RPMI7951 (cell line): ENCODE measurements at regions not wholly inside any gene's neighbourhood (a gene's known extent, or its start where the extent isn't known, plus 50 kb on each side); places are given as distances from the start of the nearest gene placed in this dataset.
A peak's percentile ranks its signal among the peaks of the same experiment; 100 is the strongest.
"Not testable (repeated sequence)": the region's sequence is repeated elsewhere in the genome, so short reads cannot be mapped to it uniquely, and the experiment has no call there.

Experiments
- DNase-seq: peaks from one replicate; pipeline ENCODE4 v3.0.0-alpha.2; 2012; ENCODE audit warnings: low read depth

DNA sequence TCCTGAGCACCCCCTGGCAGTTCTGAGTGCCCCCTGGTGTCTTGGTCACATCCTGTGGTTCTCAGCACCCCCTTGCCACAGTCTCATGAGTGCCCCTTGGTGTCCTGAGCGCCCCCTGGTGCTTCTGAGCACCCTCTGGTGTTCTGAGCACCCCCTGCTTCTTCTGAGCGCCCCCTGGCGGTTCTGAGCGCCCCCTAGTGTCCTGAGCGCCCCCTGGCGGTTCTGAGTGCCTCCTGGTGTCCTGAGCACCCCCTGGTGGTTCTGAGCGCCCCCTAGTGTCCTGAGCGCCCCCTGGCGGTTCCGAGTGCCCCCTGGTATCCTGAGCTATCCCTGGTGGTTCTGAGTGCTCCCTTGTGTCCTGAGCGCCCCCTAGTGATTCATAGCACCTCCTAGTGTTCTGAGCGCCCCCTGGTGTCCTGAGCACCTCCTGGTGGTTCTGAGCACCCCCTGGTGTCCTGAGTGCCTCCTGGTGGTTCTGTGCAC lies 473.7 kb downstream of the TMEM121 start:
- DNase-seq, result not testable (repeated sequence)

DNA sequence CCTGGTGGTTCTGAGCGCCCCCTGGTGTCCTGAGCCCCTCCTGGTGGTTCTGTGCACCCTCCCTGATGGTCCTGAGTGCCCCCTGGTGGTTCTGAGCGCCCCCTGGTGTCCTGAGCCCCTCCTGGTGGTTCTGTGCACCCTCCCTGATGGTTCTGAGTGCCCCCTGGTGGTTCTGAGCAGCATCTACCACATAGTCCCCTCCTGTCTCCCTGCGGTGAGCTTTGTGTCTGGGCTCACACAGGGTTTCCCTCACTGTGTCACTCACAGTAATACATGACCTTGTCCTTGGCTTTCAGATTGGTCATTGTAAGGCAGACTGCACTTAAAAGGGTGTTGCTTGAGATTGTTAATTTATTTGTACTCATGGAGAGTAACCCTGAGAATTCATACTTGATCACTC lies 474.9 kb downstream of the TMEM121 start:
- not testable (repeated sequence) for DNase-seq

DNA sequence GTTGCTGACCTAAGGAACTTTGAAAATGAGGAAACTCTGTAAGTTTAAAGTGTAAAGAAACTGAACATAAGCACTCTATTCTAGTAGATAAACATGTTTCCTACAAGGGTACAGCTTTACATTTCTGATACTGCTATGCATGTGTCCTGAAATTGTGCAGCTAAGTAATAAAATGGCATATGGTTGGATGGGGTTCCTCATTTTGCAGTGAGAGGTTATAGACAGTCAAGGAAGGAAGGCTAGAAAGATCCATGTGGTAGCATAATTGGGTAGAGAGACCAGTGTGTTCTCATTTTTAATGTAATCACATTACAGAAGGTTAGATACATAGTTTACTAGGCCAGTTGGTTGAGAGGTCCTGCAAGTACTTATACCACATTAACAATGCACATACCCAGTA lies 477.0 kb downstream of the TMEM121 start:
- no peak for DNase-seq

DNA sequence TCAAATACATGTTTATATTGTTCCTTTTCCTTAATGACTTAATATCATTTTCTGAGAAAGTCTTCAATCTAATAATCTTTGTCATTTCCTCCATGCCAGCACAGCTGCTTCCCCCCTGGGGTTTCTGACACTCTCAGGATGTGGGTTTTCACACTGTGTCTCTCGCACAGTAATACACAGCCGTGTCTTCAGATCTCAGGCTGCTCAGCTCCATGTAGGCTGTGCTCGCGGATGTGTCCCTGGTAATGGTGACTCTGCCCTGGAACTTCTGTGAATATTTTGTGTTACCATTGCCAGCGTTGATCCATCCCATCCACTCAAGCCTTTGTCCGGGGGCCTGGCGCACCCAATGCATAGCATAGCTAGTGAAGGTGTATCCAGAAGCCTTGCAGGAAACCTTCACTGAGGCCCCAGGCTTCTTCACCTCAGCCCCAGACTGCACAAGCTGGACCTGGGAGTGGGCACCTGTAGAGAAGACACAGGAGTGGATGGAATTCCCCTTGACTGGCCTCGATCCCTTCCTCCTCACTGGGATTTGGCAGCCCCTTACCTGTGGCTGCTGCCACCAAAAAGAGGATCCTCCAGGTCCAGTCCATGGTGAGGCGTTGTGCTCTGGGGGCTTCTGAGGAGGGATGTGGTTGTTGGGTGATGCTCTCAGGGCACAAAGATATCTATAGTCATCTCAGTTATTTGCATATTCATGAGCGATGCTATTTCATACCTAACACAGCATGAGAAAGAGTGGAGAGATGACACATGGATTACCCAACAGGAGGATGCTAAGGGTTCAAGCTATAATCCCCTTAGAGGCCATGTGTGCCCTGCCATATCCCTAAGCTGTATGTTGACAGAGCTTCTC lies 478.8 kb downstream of the TMEM121 start:
- not testable (repeated sequence) for DNase-seq

DNA sequence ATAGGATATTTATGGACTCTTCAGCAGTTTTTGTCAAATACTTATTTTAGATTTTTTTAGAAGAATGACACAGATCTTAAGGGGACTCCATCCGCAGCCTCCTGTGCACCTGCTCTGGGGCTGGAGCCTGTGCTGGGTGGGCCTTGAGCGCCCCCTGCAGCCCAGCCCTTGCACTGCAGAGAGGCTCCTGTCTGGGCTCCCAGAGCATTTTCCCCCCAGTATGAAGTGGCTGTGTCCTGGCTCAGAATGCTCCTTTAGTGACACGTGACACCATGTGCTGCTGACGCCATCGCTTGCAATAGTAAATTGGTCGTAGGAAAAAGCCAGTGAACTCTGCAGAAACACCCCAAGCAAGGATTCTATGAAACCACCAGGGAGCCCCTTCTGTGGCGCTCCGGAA lies 479.7 kb downstream of the TMEM121 start:
- not testable (repeated sequence) for DNase-seq

DNA sequence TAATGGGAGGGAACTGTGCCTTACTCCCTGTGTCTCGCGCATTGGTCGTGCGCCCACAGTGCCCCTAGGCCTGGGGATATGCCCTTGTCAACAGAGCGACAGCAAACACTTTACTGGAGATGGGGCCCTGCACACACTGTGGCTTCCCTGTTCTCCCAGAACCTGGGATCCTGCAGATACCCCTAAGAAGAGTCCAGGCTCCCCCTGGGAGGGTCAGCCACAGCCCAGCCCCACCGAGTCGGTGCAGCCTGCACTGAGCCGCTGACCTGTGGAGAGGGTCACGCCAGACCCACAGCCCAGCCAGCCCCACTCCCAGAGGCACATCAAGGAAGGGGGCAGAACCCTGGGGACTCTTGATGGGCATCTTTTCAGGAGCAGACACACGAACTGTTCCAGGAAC lies 480.3 kb downstream of the TMEM121 start:
- DNase-seq, result not testable (repeated sequence)

DNA sequence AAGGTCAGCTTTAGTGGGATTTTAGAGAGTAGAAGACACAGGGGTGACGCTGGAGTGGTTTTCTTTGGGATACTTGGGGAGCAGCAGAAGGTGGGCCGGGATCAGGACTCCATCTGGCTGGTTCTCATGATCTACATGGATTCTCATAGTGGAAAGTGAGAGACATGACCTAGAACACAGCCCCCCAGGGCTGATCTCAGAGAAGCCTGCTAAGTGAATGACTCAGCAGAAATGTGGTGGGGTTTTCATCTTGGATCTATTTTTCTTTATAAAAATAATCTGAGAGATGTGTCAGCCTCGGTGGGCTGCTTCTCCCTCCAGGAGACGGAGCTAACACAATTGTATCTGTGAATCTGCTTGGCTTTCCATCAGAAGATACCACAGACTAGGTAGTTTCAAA lies 484.4 kb downstream of the TMEM121 start:
- no peak for DNase-seq

DNA sequence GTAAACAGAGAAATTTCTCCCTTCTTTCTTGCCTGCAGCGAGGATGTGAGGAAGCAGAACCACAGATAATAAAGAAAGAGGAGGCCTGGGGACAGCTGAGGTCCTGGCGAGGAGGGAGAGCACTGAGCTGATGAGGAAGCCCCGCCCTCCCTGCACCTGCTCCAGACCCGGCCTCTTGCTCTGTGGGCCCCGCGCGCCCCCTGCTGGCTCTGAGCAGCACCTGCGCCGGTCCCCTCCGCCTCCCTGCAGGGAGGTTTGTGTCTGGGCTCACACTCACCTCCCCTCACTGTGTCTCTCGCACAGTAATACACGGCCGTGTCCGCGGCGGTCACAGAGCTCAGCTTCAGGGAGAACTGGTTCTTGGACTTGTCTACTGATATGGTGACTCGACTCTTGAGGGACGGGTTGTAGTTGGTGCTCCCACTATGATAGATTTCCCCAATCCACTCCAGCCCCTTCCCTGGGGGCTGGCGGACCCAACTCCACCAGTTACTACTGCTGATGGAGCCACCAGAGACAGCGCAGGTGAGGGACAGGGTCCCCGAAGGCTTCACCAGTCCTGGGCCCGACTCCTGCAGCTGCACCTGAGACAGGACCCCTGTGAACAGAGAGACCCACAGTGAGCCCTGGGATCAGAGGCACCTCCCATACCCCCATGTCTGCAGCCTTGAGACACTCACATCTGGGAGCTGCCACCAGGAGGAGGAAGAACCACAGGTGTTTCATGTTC lies 485.4 kb downstream of the TMEM121 start:
- not testable (repeated sequence) for DNase-seq

DNA sequence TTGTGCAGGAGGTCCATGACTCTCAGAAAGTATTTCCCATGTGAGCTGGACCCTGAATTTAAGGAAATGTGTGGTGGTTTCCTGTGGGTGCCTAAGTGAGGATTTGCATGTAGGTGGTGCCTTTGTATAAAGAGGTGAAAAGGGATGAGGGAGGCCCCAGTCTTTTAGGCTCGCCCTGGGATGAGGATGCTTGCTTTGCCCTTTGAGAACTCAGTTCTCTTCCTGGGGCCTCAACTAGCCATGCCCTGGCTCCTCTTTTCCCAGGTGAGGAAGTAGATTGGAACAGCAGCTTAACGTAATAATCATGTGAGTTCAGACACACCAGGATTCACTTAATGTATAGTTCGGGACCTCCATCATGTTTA lies 486.0 kb downstream of the TMEM121 start:
- DNase-seq, result not testable (repeated sequence)

DNA sequence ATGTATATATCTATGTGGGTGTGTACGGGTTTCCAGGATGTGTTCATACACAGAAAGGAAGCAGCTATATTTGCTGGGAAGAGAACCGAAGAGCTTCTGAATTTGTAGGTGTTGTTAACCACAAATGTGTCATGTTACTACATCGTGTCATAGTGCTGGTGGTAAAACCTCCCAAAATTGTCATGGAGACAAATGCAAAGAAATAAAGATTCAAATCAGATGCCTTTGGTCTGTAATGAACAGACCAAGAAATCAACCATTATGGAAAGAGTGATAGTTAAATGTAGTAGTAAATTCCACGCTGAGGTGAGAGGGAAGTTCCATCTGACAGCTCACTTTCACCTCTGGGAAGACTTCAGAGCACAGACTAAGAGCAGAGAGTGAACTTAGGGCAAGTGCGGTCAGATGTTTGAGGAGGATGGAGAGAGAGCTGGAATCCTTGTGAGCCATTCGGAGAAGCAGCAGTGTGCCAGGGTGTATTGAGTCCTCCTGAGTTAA lies 487.5 kb downstream of the TMEM121 start:
- no peak for DNase-seq

DNA sequence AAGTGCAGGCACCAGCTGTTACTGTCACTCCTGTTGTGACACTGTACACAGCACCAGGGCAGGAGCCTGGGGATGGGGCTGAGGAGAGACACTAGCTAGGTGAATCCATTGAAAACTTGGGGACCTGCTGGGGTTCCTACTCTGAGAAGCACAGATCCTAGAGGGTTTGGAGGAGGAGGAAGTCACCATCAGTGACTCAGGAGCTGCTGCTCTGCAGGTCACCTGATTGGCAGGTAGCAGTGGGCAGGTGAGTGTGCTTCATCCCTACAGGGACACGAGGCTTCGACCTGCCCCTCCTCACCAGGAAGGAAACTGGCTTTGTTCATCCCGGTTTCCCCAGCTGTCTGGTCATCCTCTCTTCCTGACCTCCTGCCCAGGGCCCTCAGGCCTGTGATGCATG lies 491.6 kb downstream of the TMEM121 start:
- DNase-seq, result not testable (repeated sequence)

DNA sequence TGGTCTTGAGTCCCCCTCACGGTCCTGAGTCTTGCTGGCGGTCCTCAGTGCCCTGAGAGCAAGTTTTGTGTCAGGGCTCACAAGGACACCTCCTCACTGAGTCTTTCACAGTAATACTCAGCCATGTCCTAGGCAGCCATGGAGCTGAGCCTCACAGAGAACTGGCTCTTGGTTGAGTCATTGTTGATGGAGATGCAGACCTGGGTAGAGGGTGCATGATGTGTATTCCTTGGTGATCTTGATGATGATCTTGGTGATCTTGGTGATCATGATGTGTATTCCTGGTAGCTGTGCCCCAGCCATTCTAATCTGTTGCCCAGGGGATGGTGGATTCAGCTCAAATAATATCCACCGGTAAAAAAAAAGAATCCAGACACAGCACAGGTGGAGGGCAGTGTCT lies 495.4 kb downstream of the TMEM121 start:
- DNase-seq, result no peak

DNA sequence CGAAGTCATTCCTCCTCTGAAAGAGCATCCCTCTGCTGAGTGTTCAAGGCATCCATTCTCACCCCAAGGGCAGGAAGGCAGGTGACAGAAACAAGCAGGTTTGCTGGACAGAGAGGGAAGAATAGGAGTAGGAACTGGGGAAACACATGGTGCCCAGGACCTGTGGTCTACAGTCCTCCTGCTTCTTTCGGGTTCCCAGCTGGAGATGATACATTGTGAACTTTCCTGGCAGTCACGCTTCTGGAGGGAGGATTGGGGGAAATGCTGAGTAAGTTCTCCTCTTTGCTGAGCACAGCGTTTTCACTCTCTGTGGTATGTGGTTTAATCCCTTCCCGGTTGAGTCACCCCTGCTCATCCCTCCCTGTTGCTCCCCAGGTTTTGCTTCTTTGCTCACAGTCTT lies 496.3 kb downstream of the TMEM121 start:
- DNase-seq, result peak; percentile 29

DNA sequence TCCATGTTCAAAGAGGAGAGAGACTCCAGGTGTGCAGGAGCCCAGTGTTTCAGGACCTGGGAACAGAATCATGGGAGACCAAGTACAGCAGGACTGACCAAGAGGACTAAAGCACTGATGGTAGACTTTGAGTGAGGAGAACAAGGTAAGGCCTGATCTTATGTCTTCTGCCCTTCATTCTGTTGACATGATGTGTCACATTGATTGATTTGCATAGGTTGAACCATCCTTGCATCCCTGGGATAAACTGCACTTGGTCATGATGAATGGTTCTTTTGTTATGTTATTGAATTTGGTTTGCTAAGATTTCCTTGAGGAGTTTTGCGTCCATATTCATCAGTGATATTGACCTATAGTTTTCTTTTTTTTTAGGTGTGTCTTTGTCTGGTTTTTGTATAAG lies 497.0 kb downstream of the TMEM121 start:
- no peak for DNase-seq

DNA sequence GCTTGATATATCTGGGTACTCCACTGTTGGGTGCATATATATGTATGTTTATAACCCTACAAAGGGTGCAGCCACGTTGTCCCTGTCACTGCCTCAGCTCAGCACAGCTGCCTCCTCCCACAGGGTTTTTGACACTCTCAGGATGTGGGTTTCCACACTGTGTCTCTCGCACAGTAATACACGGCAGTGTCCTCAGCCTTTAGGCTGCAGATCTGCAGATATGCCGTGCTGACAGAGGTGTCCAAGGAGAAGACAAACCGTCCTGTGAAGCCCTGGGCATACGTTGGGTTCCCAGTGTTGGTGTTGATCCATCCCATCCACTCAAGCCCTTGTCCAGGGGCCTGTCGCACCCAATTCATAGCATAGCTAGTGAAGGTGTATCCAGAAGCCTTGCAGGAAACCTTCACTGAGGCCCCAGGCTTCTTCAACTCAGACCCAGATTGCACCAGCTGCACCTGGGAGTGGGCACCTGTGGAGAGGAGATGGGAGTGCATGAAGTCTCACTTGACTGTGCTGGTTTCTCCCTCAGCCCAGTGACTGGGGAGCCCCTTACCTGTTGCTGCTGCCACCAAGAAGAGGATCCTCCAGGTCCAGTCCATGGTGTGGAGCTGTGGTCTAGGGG lies 498.7 kb downstream of the TMEM121 start:
- DNase-seq, result no peak

DNA sequence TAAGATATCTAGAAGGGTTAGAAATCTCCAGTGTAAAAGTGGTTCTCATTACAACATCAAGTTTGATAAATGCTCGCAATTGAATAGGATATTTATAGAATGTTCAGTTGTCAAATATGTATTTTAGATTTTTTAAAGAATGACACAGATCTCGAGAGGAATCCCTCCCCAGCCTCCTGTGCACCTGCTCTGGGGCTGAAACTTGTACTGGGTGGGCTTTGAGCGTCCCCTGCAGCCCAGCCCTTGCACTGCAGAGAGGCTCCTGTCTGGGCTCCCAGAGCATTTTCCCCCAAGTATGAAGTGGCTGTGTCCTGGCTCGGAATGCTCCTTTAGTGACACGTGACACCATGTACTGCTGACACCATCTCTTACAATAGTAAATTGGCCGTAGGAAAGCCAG lies 499.6 kb downstream of the TMEM121 start:
- DNase-seq, result no peak

DNA sequence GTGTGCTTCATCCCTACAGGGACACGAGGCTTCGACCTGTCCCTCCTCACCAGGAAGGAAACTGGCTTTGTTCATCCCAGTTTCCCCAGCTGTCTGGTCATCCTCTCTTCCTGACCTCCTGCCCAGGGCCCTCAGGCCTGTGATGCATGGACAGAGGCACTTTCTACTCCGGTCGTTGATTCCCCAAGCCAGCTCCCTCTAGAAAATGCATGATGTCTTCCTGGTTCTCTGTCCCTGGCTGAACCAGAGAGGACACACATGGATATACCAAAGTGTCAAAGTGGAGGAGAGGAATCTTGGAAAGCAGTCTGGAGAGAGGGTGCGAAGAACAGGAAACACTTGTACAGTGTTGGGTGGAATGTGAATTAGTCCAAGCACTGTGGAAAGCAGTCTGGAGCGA lies 501.4 kb downstream of the TMEM121 start:
- not testable (repeated sequence) for DNase-seq

DNA sequence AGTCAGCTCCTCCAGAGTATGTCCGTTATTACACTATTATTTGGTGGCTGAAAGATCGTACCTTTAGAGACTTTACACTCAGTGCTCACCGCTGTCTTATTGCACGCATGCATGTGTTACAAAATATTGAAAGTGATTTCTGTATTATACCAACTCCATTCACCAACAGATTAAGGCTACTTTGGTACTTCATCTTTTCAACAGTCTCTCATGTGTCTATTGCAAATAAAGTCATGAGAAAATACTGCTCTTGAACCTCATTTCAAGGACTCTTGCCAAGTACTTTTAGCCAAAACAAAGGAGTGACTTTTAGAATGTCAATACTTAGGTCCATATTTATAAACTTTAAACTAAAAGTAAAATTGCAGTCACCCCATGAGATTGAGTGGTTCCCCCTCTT lies 503.6 kb downstream of the TMEM121 start:
- no peak for DNase-seq

DNA sequence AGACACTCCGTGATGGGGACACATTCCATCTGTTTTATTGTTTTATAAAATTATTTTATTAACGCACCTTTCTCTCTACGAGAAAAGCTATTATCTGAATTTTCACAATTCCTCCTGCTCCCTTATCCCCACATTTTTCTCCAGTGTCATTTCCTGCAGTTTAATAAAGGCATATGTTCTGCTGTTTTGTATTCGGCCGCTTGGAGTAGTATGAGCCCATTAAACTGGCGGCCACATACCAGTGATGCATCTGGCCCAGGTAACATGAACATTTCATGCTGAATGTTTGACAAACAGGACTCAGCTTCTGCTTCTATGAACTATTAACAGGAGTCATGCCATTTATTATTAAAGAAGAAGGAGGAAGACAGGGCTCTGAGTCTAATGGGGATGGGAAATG lies 511.0 kb downstream of the TMEM121 start:
- DNase-seq, result no peak

DNA sequence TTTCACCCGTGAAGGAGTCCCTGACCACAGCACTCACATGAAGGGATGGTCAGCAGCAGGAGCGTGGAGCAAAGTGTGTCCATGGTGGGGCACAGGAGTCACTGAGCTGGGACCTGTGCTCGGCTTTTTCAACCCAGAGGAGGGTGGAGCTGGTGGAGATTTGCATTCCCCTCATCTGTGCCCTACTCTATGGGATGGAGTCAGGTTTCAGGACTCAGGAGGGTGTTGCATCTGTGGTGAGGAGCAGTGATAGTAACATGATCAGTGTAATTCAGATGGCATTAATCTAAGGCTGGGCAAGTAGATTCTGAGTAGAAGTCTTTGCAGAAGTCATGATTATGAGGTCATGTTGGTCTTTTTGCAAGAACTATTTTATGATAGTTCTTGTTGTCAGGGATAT lies 511.9 kb downstream of the TMEM121 start:
- no peak for DNase-seq

DNA sequence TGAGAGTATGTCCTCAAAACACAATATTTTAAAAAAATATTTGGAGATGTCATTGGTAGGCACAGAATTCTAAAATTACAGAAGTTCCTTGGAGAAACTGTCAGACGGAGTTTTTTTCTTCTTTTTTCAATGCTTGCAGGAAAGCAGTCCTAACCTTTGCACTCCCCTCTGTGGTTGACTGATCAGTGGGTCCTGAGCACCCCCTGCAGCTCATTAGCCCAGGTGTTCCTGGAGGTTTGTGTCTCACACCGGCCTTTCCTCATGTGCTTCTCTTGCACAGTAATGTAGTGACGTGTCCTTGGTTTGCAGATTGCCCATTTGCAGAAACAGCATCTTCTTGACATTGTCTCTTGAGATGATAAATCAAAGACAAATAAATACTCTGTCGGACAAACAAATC lies 513.0 kb downstream of the TMEM121 start:
- DNase-seq, result no peak

DNA sequence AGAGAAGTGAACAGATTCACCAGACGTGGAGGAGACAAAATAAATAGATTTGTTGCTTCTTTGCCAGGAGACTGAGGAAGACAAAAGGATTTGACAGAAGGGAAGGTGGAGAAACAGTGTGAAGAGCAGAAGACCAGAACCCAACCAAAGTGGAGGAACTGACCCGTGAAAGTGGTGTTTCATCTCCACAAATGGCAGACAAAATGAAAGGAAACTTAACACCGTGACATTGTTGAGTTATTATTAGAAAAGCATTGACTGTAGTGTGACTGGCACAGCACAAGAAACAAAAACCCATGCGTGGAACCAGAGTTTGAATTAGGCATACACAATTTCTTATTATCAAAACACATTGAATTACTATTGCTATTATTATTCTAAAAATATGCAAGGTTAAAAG lies 518.1 kb downstream of the TMEM121 start:
- no peak for DNase-seq
